GM23338 (cell line): ENCODE measurements at regions not wholly inside any gene's neighbourhood (a gene's known extent, or its start where the extent isn't known, plus 50 kb on each side); places are given as distances from the start of the nearest gene placed in this dataset.

ENCODE experiments used
- ATAC-seq: fragments of 200-7000 bp; cut with Tn5 transposase; 3 replicates; pipeline ENCODE4 v1.9.1; 2020
- DNase-seq: peaks from one replicate; pipeline ENCODE4 v3.0.0-alpha.2; 2015; ENCODE audit warnings: low spot score
- H2AFZ ChIP-seq: fragments of 200-600 bp; sonication (generic); 2 replicates; pipeline ENCODE4 v1.8.0; 2016; ENCODE audit warnings: antibody characterized with exemption, mild to moderate bottlenecking, moderate library complexity
- H3F3A ChIP-seq: fragments of 200-600 bp; sonication (generic); replicated peaks from 2 replicates; pipeline ENCODE4 v1.8.0; 2017; ENCODE audit warnings: antibody characterized with exemption, mixed run types, low read depth
- H3K27ac ChIP-seq: fragments of 200-600 bp; sonication (generic); 2 replicates; pipeline ENCODE4 v1.6.1; 2016; ENCODE audit warnings: low read depth
- H3K27me3 ChIP-seq: fragments of 200-600 bp; sonication (generic); 2 replicates; pipeline ENCODE4 v1.8.0; 2016; ENCODE audit warnings: mild to moderate bottlenecking, mixed run types, moderate library complexity; ENCODE audit not compliant: insufficient read depth
- H3K36me3 ChIP-seq: fragments of 200-600 bp; sonication (generic); 2 replicates; pipeline ENCODE4 v1.8.0; 2016; ENCODE audit warnings: mild to moderate bottlenecking; ENCODE audit not compliant: insufficient read depth
- H3K4me1 ChIP-seq: fragments of 200-600 bp; sonication (generic); 2 replicates; pipeline ENCODE4 v1.8.0; 2016; ENCODE audit warnings: mild to moderate bottlenecking, moderate library complexity; ENCODE audit not compliant: insufficient read depth
- H3K4me2 ChIP-seq: fragments of 200-600 bp; sonication (generic); 2 replicates; pipeline ENCODE4 v1.7.1; 2017; ENCODE audit warnings: mixed run types
- H3K4me3 ChIP-seq: fragments of 200-600 bp; sonication (generic); 2 replicates; pipeline ENCODE4 v1.6.1; 2016; ENCODE audit warnings: mixed run types
- H3K79me2 ChIP-seq: fragments of 200-600 bp; sonication (generic); replicated peaks from 2 replicates; pipeline ENCODE4 v1.8.0; 2017; ENCODE audit warnings: mild to moderate bottlenecking; ENCODE audit not compliant: insufficient read depth
- H3K9me2 ChIP-seq: fragments of 200-600 bp; sonication (generic); 2 replicates; pipeline ENCODE4 v1.8.0; 2017; ENCODE audit not compliant: insufficient read depth
- H4K20me1 ChIP-seq: fragments of 200-600 bp; sonication (generic); replicated peaks from 2 replicates; pipeline ENCODE4 v1.8.0; 2017; ENCODE audit warnings: mild to moderate bottlenecking; ENCODE audit not compliant: insufficient read depth
- H3K27ac Mint-ChIP-seq: 2 replicates; pipeline ENCODE4 v1.8.0; 2020; ENCODE audit warnings: inconsistent platforms, mild to moderate bottlenecking, moderate library complexity, mixed read lengths
- H3K27me3 Mint-ChIP-seq: 3 replicates; pipeline ENCODE4 v1.8.0; 2022; ENCODE audit warnings: low read depth, mild to moderate bottlenecking, moderate library complexity, mixed read lengths, inconsistent platforms; ENCODE audit not compliant: insufficient read depth, poor library complexity
- H3K36me3 Mint-ChIP-seq: 3 replicates; pipeline ENCODE4 v1.8.0; 2021; ENCODE audit warnings: low read depth, mild to moderate bottlenecking, inconsistent platforms, moderate library complexity, mixed read lengths
- H3K4me1 Mint-ChIP-seq: 3 replicates; pipeline ENCODE4 v1.8.0; 2020; ENCODE audit warnings: mild to moderate bottlenecking, inconsistent platforms, mixed read lengths
- H3K4me3 Mint-ChIP-seq: 3 replicates; pipeline ENCODE4 v1.8.0; 2021; ENCODE audit warnings: moderate library complexity, mild to moderate bottlenecking, inconsistent platforms, mixed read lengths
- H3K9me3 Mint-ChIP-seq: 3 replicates; pipeline ENCODE4 v1.8.0; 2020; ENCODE audit warnings: moderate library complexity, mild to moderate bottlenecking, inconsistent platforms, mixed read lengths
- CREB1 ChIP-seq: fragments of 250-450 bp; sonication (Bioruptor Pico); IDR thresholded peaks from 2 replicates; pipeline ENCODE4 v1.5.0; 2020; ENCODE audit warnings: low read depth, mild to moderate bottlenecking, moderate library complexity
- ETS1 ChIP-seq: IDR thresholded peaks from 2 replicates; pipeline ENCODE4 v1.6.1; 2016; ENCODE audit warnings: antibody characterized with exemption
- EZH2 ChIP-seq: fragments of 200-600 bp; sonication (generic); IDR thresholded peaks from one replicate; pipeline ENCODE4 v1.8.0; 2017; ENCODE audit warnings: antibody characterized with exemption, mild to moderate bottlenecking, low read depth; ENCODE audit not compliant: unreplicated experiment
- EZH2phosphoT487 ChIP-seq: fragments of 200-600 bp; sonication (generic); IDR thresholded peaks from one replicate; pipeline ENCODE4 v1.8.1; 2018; ENCODE audit warnings: antibody characterized with exemption; ENCODE audit not compliant: unreplicated experiment
- JUNB ChIP-seq: IDR thresholded peaks from one replicate; pipeline ENCODE4 v1.6.1; 2016; ENCODE audit warnings: antibody characterized with exemption; ENCODE audit not compliant: unreplicated experiment
- NANOG ChIP-seq: IDR thresholded peaks from 2 replicates; pipeline ENCODE4 v1.6.1; 2016; ENCODE audit warnings: antibody characterized with exemption, borderline replicate concordance
- POLR2AphosphoS5 ChIP-seq: IDR thresholded peaks from 2 replicates; pipeline ENCODE4 v1.6.1; 2016; ENCODE audit warnings: antibody characterized with exemption, low read depth
- REST ChIP-seq: IDR thresholded peaks from one replicate; pipeline ENCODE4 v1.6.1; 2018; ENCODE audit warnings: antibody characterized with exemption; ENCODE audit not compliant: unreplicated experiment
- STAT1 ChIP-seq: IDR thresholded peaks from one replicate; pipeline ENCODE4 v1.6.1; 2016; ENCODE audit warnings: antibody characterized with exemption; ENCODE audit not compliant: unreplicated experiment
- ZNF114 ChIP-seq: fragments of 250-450 bp; sonication (Bioruptor Pico); IDR thresholded peaks from 2 replicates; pipeline ENCODE4 v1.5.0; 2020; ENCODE audit warnings: mild to moderate bottlenecking, moderate library complexity
- ZNF331 ChIP-seq: fragments of 250-450 bp; sonication (Bioruptor Pico); IDR thresholded peaks from 2 replicates; pipeline ENCODE4 v1.5.0; 2020; ENCODE audit warnings: low read depth, mild to moderate bottlenecking, moderate library complexity
- ZNF462 ChIP-seq: fragments of 250-450 bp; sonication (Bioruptor Pico); IDR thresholded peaks from 2 replicates; pipeline ENCODE4 v1.5.0; 2020; ENCODE audit warnings: mild to moderate bottlenecking, moderate library complexity
- TF ChIP-seq, protein P1 (sequence below), 2 experiments: fragments of 200-600 bp in 1 of 2; sonication (generic) in 1 of 2; conservative IDR thresholded peaks; 2 replicates each; pipeline versions ENCODE4 v1.5.1 to v1.6.1; 2016 to 2017; ENCODE audit warnings: antibody characterized with exemption in 2 of 2, low read depth in 2 of 2, mild to moderate bottlenecking in 2 of 2, moderate library complexity in 1 of 2

DNA sequence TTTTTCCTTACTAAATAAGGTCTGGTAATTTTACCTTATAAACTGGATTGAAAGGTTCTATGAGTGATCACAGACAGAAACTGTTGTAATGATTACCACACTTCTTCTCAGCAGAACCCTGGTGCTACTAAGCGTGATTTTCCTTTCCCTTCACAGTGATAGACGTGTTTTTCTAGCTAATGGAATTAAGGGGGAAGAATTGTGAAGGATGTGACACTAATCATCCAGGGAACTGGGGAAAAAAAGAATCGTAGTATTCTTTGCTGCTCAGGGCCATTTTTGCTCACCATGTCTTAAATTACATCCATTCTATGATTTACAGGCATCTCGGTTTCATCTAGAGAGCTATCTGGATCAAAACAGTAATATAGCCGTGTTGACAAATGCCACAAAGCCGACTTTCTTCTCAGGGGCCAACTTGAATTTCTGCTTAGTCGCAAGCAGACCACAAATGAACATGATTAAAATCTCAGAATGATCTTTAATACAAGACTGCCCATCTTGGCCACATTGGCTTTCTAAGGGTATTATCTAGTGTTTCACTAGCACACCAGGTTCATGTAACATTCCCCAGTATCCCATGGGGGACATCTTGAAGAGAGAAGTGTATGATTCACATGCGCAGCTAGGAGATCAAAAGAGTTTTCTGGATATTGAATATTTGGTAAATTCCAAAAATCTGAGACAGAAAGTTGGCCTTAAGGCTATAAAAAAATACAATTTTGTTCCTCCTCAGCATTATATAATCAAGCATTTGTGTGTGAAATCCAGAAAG, 154.0 kb downstream of the UGT8 start:
- Histone ChIP-seq H3K36me3 (no peaks in the 10 kb centered on the region), H3K79me2 (no peaks in the 10 kb centered on the region), H3K27me3 (no peaks in the 10 kb centered on the region), H4K20me1 (no peaks in the 10 kb centered on the region), H3K4me1 (peaks cover 6% of the 10 kb centered on the region; the same call in 1 of the 2 replicates), H3K27ac (no peak overlapping the region), H3K4me2 (no peak overlapping the region), H3K9me2 (0 out of 2 replicates have a peak, but pooled peaks cover 5% of the 10 kb centered on the region), H3K4me3 (no peak overlapping the region), H2AFZ (no peak overlapping the region), H3F3A (no peaks in the 10 kb centered on the region)
- TF ChIP-seq JUNB (no peak), CREB1 (no peak), ETS1 (no peak), NANOG (no peak), STAT1 (no peak), ZNF331 (CRISPR knock-in tag) (no peak), EZH2phosphoT487 (no peak), POLR2AphosphoS5 (no peak), EZH2 (no peak), ZNF114 (no peak), REST (no peak), ZNF462 (CRISPR knock-in tag) (no peak)
- TF ChIP-seq, protein P1, sequence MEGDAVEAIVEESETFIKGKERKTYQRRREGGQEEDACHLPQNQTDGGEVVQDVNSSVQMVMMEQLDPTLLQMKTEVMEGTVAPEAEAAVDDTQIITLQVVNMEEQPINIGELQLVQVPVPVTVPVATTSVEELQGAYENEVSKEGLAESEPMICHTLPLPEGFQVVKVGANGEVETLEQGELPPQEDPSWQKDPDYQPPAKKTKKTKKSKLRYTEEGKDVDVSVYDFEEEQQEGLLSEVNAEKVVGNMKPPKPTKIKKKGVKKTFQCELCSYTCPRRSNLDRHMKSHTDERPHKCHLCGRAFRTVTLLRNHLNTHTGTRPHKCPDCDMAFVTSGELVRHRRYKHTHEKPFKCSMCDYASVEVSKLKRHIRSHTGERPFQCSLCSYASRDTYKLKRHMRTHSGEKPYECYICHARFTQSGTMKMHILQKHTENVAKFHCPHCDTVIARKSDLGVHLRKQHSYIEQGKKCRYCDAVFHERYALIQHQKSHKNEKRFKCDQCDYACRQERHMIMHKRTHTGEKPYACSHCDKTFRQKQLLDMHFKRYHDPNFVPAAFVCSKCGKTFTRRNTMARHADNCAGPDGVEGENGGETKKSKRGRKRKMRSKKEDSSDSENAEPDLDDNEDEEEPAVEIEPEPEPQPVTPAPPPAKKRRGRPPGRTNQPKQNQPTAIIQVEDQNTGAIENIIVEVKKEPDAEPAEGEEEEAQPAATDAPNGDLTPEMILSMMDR (conservative IDR thresholded peaks at IDR 0.05; ENCODE audit: low read depth in 2 of 2): no peak
- Mint-ChIP-seq H3K36me3 (no peaks in the 10 kb centered on the region), H3K27me3 (no peaks in the 10 kb centered on the region), H3K4me3 (no peak overlapping the region), H3K9me3 (no peaks in the 10 kb centered on the region), H3K27ac (no peak overlapping the region), H3K4me1 (peaks cover 3% of the 10 kb centered on the region; the same call in 1 of the 3 replicates)
- ATAC-seq (no peak), DNase-seq (no peak)
